ENCODE measurements at regions not wholly inside any gene's neighbourhood (a gene's known extent, or its start where the extent isn't known, plus 50 kb on each side); places are given as distances from the start of the nearest gene placed in this dataset.
"Not testable (repeated sequence)": the region's sequence is repeated elsewhere in the genome, so short reads cannot be mapped to it uniquely, and the experiment has no call there.

GRCh38 chr5:15365070-15365469, 134.9 kb upstream of the FBXL7 start:
- BruUV-seq (replicated peaks): no TSS peak
- Mint-ChIP-seq H3K4me3 (ENCODE audit: low read depth, unreplicated experiment) (no peak overlapping the region), H3K9me3 (ENCODE audit: low read depth, unreplicated experiment) (peaks cover 12% of the 10 kb centered on the region), H3K27me3 (ENCODE audit: unreplicated experiment) (no peaks in the 10 kb centered on the region), H3K27ac (ENCODE audit: unreplicated experiment) (no peak overlapping the region), H3K4me1 (ENCODE audit: low read depth, unreplicated experiment) (no peaks in the 10 kb centered on the region), H3K36me3 (ENCODE audit: insufficient read depth, unreplicated experiment) (no peaks in the 10 kb centered on the region)
- intact Hi-C loops (cut with micrococcal nuclease; ENCODE audit: unreplicated experiment): no loop called here
- no peak for TF ChIP-seq CTCF (IDR thresholded peaks at IDR 0.05; ENCODE audit: unreplicated experiment)
- CTCF ChIA-PET: no interaction called here
- no peak for DNase-seq

- Mint-ChIP-seq H3K36me3 (ENCODE audit: insufficient read depth, unreplicated experiment) (no peaks in the 10 kb centered on the region), H3K4me3 (ENCODE audit: low read depth, unreplicated experiment) (no peak overlapping the region), H3K27ac (ENCODE audit: unreplicated experiment) (no peak overlapping the region), H3K9me3 (ENCODE audit: low read depth, unreplicated experiment) (peaks cover 18% of the 10 kb centered on the region), H3K27me3 (ENCODE audit: unreplicated experiment) (no peaks in the 10 kb centered on the region), H3K4me1 (ENCODE audit: low read depth, unreplicated experiment) (no peaks in the 10 kb centered on the region)
- BruUV-seq (replicated peaks): no TSS peak
- CTCF ChIA-PET: no interaction called here
- intact Hi-C loops (cut with micrococcal nuclease; ENCODE audit: unreplicated experiment): no loop called here
- no peak for DNase-seq
- TF ChIP-seq CTCF (IDR thresholded peaks at IDR 0.05; ENCODE audit: unreplicated experiment): no peak
These were observed 136.4 kb upstream of the FBXL7 start for GRCh38 chr5:15363601-15364000.

- peaks cover 18% of the 10 kb centered on the region for H3K9me3 Mint-ChIP-seq (ENCODE audit: low read depth, unreplicated experiment)
- H3K4me3 Mint-ChIP-seq (ENCODE audit: low read depth, unreplicated experiment); H3K36me3 Mint-ChIP-seq (ENCODE audit: insufficient read depth, unreplicated experiment); intact Hi-C loops (cut with micrococcal nuclease; ENCODE audit: unreplicated experiment); BruUV-seq (replicated peaks); DNase-seq; H3K4me1 Mint-ChIP-seq (ENCODE audit: low read depth, unreplicated experiment); H3K27me3 Mint-ChIP-seq (ENCODE audit: unreplicated experiment); CTCF ChIA-PET; H3K27ac Mint-ChIP-seq (ENCODE audit: unreplicated experiment): not testable (repeated sequence)
These were observed 142.9 kb upstream of the FBXL7 start for GRCh38 chr5:15357092-15357453.

- H3K27ac Mint-ChIP-seq (ENCODE audit: unreplicated experiment); DNase-seq; H3K36me3 Mint-ChIP-seq (ENCODE audit: insufficient read depth, unreplicated experiment); CTCF ChIA-PET; H3K27me3 Mint-ChIP-seq (ENCODE audit: unreplicated experiment); H3K4me3 Mint-ChIP-seq (ENCODE audit: low read depth, unreplicated experiment); BruUV-seq (replicated peaks); H3K4me1 Mint-ChIP-seq (ENCODE audit: low read depth, unreplicated experiment); intact Hi-C loops (cut with micrococcal nuclease; ENCODE audit: unreplicated experiment): not testable (repeated sequence)
- peaks cover 20% of the 10 kb centered on the region for H3K9me3 Mint-ChIP-seq (ENCODE audit: low read depth, unreplicated experiment)
These were observed 143.5 kb upstream of the FBXL7 start for GRCh38 chr5:15356308-15357091.

GRCh38 chr5:15354021-15354420, 146.0 kb upstream of the FBXL7 start:
- no TSS peak for BruUV-seq (replicated peaks)
- CTCF ChIA-PET: no interaction called here
- H3K27ac Mint-ChIP-seq (ENCODE audit: unreplicated experiment): no peak overlapping the region
- H3K9me3 Mint-ChIP-seq (ENCODE audit: low read depth, unreplicated experiment): peaks cover 19% of the 10 kb centered on the region
- no peaks in the 10 kb centered on the region for H3K4me1 Mint-ChIP-seq (ENCODE audit: low read depth, unreplicated experiment)
- H3K36me3 Mint-ChIP-seq (ENCODE audit: insufficient read depth, unreplicated experiment): no peaks in the 10 kb centered on the region
- no peaks in the 10 kb centered on the region for H3K27me3 Mint-ChIP-seq (ENCODE audit: unreplicated experiment)
- DNase-seq: no peak
- no peak for TF ChIP-seq CTCF (IDR thresholded peaks at IDR 0.05; ENCODE audit: unreplicated experiment)
- intact Hi-C loops (cut with micrococcal nuclease; ENCODE audit: unreplicated experiment): no loop called here
- H3K4me3 Mint-ChIP-seq (ENCODE audit: low read depth, unreplicated experiment): no peak overlapping the region

Measured in Calu3 (cell line).